Vagina (tissue), 2 donors: ENCODE measurements at regions not wholly inside any gene's neighbourhood (a gene's known extent, or its start where the extent isn't known, plus 50 kb on each side); places are given as distances from the start of the nearest gene placed in this dataset.

Experiments
- DNase-seq, 2 donors: peaks; one replicate each; pipeline ENCODE4 v3.0.0-alpha.2; 2017; ENCODE audit errors: extremely low spot score in 2 of 2
- H3K27ac ChIP-seq: fragments of 200-600 bp; sonication (generic); one replicate; pipeline ENCODE4 v1.5.1; 2019
- H3K27me3 ChIP-seq: fragments of 200-600 bp; sonication (generic); one replicate; pipeline ENCODE4 v1.5.1; 2019
- H3K36me3 ChIP-seq, 2 donors: fragments of 200-600 bp; sonication (generic); one replicate each; pipeline ENCODE4 v1.5.1; 2017 to 2019
- H3K4me1 ChIP-seq: fragments of 200-600 bp; sonication (generic); one replicate; pipeline ENCODE4 v1.5.1; 2019
- H3K4me3 ChIP-seq, 2 donors: fragments of 200-600 bp; sonication (generic); 1 replicate in 1 of 2; 2 replicates in 1 of 2; pipeline ENCODE4 v1.5.1; 2016 to 2019
- H3K9me3 ChIP-seq: fragments of 200-600 bp; sonication (generic); one replicate; pipeline ENCODE4 v1.5.1; 2019
- POLR2A ChIP-seq, 2 donors: fragments of 450-650 bp; IDR thresholded peaks; one replicate each; pipeline ENCODE4 v1.6.1; 2017; ENCODE audit warnings: antibody characterized with exemption in 2 of 2, mild to moderate bottlenecking in 2 of 2, moderate library complexity in 2 of 2
- POLR2AphosphoS5 ChIP-seq, 2 donors: sonication (generic); formaldehyde crosslinking; IDR thresholded peaks; one replicate each; pipeline ENCODE4 v1.9.0; 2017; ENCODE audit warnings: antibody characterized with exemption in 2 of 2, mild to moderate bottlenecking in 2 of 2, low read depth in 1 of 2; ENCODE audit not compliant: insufficient read depth in 1 of 2
- intact Hi-C: fragments of 100-400 bp; cut with DNase I; formaldehyde crosslinking; loops from one replicate; pipeline ENCODE4 v1.15.1; 2023
- TF ChIP-seq, protein P1 (sequence below), 3 experiments: fragments of 450-650 bp in 2 of 3; fragments of 200-600 bp in 1 of 3; sonication (generic) in 1 of 3; IDR thresholded peaks; one replicate each; pipeline ENCODE4 v1.5.1; 2017 to 2019; ENCODE audit warnings: antibody characterized with exemption in 3 of 3, mild to moderate bottlenecking in 2 of 3, moderate library complexity in 2 of 3

DNA sequence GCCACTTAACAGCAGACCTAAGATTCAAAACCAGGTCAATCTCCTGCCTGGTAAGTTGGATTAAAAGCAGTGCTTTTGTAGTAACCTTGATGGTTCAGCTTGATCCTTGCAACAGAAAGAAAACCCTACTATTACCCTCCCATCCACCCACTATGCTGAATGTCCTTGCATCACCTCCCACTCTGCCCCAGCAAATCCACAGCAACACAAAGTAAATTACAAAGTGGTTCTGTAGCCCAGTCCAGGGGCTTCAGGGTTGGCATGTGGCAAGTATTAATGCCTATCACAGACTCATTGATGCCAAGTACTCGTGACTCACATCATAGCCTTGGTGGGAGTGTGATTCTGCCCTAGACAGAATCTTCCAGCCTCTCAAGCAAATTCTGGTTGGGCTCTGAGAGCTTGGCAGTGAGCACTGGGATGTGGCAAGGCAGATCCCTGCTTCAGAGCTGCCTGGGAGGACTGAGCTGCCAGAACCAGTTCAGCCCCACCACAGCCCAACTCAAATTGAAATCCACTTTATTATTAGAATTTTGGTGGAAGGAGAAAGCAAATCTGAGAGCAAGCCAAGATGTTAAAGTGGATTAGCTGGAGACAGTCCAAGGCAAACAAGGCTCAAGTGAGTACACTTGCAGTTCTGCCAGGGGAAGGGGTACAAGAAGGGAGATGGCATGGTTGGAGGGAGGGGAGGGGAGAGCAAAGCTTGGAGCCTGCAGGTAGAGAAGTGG, 225.8 kb upstream of the UMPS start:
- H3K4me3 ChIP-seq = no peak overlapping the region
- DNase-seq = no peak
- no peaks in the 10 kb centered on the region for H3K9me3 ChIP-seq
- H3K27ac ChIP-seq = no peak overlapping the region
- no peaks in the 10 kb centered on the region for H3K36me3 ChIP-seq
- no peaks in the 10 kb centered on the region for H3K27me3 ChIP-seq
- intact Hi-C loops = no loop called here
- TF ChIP-seq POLR2AphosphoS5 (IDR thresholded peaks at IDR 0.05; ENCODE audit: insufficient read depth in 1 of 2, low read depth in 1 of 2) = no peak
- TF ChIP-seq, protein P1, sequence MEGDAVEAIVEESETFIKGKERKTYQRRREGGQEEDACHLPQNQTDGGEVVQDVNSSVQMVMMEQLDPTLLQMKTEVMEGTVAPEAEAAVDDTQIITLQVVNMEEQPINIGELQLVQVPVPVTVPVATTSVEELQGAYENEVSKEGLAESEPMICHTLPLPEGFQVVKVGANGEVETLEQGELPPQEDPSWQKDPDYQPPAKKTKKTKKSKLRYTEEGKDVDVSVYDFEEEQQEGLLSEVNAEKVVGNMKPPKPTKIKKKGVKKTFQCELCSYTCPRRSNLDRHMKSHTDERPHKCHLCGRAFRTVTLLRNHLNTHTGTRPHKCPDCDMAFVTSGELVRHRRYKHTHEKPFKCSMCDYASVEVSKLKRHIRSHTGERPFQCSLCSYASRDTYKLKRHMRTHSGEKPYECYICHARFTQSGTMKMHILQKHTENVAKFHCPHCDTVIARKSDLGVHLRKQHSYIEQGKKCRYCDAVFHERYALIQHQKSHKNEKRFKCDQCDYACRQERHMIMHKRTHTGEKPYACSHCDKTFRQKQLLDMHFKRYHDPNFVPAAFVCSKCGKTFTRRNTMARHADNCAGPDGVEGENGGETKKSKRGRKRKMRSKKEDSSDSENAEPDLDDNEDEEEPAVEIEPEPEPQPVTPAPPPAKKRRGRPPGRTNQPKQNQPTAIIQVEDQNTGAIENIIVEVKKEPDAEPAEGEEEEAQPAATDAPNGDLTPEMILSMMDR (IDR thresholded peaks at IDR 0.05) = no peak
- TF ChIP-seq POLR2A (IDR thresholded peaks at IDR 0.05) = no peak
- H3K4me1 ChIP-seq = peaks cover 9% of the 10 kb centered on the region

DNA sequence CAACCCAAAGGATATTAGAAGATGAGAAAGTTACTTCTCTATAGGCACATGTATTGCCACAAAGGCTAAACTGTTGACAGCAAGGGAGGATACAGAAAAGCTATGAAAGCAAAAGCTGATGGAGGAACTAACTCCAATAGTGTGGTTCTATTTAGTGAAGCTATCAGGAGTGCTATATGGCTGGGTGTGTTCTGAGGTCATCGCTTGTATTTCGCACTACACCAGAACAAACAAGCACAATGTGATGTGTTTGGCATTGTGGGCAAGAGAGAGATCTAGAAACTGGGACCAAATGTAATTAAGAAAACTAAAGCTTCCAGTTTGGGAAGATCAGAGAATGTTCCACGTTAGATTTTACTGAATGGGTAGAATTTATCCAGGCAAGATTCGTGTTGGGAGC, 220.4 kb upstream of the UMPS start:
- intact Hi-C loops = no loop called here
- peaks cover 1% of the 10 kb centered on the region for H3K4me1 ChIP-seq
- no peak overlapping the region for H3K27ac ChIP-seq
- H3K4me3 ChIP-seq = no peak overlapping the region
- TF ChIP-seq POLR2A (IDR thresholded peaks at IDR 0.05) (no peak), POLR2AphosphoS5 (IDR thresholded peaks at IDR 0.05; ENCODE audit: insufficient read depth in 1 of 2, low read depth in 1 of 2) (no peak)
- TF ChIP-seq, protein P1 (IDR thresholded peaks at IDR 0.05) = no peak
- no peaks in the 10 kb centered on the region for H3K27me3 ChIP-seq
- no peaks in the 10 kb centered on the region for H3K9me3 ChIP-seq
- no peak for DNase-seq
- H3K36me3 ChIP-seq = no peaks in the 10 kb centered on the region

DNA sequence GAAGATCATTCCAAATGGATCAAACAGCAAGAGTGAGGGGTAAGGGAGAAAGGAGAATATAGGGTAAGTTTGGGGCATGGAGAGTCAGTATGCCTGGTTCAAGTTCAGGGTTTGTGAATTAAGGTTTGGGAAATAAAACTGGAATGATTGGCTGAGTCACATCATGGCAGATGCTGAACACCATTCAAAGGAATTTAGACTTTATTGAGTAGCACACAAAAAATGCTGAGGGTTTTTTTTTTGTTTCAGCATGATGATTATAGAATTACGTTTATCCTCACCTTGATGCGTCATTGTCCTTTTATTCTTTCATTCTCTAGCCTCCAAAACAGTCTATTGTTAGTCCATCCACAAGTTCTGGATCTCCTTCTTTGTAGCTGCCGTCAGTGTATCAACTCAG, 220.0 kb upstream of the UMPS start:
- TF ChIP-seq, protein P1 (IDR thresholded peaks at IDR 0.05) = no peak
- TF ChIP-seq POLR2A (IDR thresholded peaks at IDR 0.05) (no peak), POLR2AphosphoS5 (IDR thresholded peaks at IDR 0.05; ENCODE audit: insufficient read depth in 1 of 2, low read depth in 1 of 2) (no peak)
- H3K27ac ChIP-seq = no peak overlapping the region
- intact Hi-C loops = no loop called here
- no peaks in the 10 kb centered on the region for H3K27me3 ChIP-seq
- H3K9me3 ChIP-seq = no peaks in the 10 kb centered on the region
- H3K4me3 ChIP-seq = no peak overlapping the region
- DNase-seq = no peak
- no peaks in the 10 kb centered on the region for H3K36me3 ChIP-seq
- no peaks in the 10 kb centered on the region for H3K4me1 ChIP-seq

DNA sequence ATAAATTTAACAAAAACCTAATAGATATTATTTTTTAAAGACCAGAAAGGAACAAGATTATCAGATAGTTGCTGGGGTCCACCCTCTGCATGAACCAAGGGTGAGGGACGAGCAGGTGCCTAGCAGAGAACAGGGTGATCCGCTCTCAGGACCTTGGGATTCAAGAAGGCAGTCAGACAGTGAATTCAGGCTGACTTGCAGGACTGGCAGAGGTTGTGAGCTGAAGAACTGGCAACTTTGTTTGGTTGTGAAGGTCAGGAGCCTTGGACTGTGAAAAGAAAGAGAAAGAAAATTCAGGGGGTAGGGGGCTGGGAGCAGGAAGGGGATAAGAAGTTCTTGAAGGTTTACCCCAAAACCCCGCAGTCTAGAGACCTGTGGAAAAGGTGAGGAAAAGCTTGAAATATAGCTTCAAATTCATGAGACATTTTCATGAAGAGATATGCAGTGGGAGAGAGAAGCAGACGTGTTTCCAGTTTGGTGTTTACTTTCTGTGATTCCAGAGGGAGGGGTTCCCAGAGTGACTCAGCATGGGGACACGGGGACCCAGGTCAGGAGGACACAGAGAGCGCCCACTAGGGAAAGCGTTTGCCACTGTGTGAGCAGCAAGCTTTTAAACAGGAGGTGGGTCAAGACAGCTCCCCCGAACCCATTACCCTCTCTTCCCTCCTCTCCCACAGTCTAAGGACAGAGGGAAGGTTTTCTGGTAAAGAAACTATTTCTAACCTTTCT, 217.2 kb upstream of the UMPS start:
- TF ChIP-seq POLR2A (IDR thresholded peaks at IDR 0.05) (no peak), POLR2AphosphoS5 (IDR thresholded peaks at IDR 0.05; ENCODE audit: insufficient read depth in 1 of 2, low read depth in 1 of 2) (no peak)
- TF ChIP-seq, protein P1 (IDR thresholded peaks at IDR 0.05) = no peak
- Histone ChIP-seq H3K9me3 (no peaks in the 10 kb centered on the region), H3K36me3 (no peaks in the 10 kb centered on the region), H3K4me1 (no peaks in the 10 kb centered on the region), H3K27me3 (no peaks in the 10 kb centered on the region), H3K4me3 (no peak overlapping the region), H3K27ac (no peak overlapping the region)
- DNase-seq = no peak
- intact Hi-C loops = no loop called here

DNA sequence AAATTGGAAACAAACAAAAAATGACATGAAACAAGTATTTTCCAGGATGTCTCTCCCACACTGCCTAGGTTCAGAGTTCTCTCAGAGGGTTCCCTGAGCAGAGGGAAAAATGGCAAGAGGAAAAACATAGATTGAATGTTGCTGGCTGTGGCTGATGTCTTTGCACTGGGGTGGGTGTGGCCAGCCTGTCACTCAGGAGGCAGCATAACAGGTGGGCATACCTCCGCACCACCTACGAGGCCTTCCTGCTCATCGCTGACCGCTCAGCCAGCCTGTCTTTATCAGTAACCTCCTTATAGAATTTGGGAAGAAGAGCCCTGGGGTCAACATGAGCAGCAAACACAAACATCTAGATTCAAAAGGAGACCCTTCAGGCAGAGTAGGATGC, 216.6 kb upstream of the UMPS start:
- no peak overlapping the region for H3K27ac ChIP-seq
- no peaks in the 10 kb centered on the region for H3K9me3 ChIP-seq
- no peak overlapping the region for H3K4me3 ChIP-seq
- H3K4me1 ChIP-seq = no peaks in the 10 kb centered on the region
- H3K36me3 ChIP-seq = no peaks in the 10 kb centered on the region
- H3K27me3 ChIP-seq = no peaks in the 10 kb centered on the region
- DNase-seq = no peak
- TF ChIP-seq, protein P1 (IDR thresholded peaks at IDR 0.05) = no peak
- no peak for TF ChIP-seq POLR2A (IDR thresholded peaks at IDR 0.05)
- no peak for TF ChIP-seq POLR2AphosphoS5 (IDR thresholded peaks at IDR 0.05; ENCODE audit: insufficient read depth in 1 of 2, low read depth in 1 of 2)
- intact Hi-C loops = no loop called here
